GM06990 (cell line): ENCODE measurements at regions not wholly inside any gene's neighbourhood (a gene's known extent, or its start where the extent isn't known, plus 50 kb on each side); places are given as distances from the start of the nearest gene placed in this dataset.

Source experiments
- DNase-seq: peaks from one replicate; pipeline ENCODE4 v3.0.0-alpha.2; 2011; ENCODE audit not compliant: insufficient read length; ENCODE audit errors: extremely low read depth
- H3K27me3 ChIP-seq: replicated peaks from 2 replicates; pipeline ENCODE4 v1.6.0; 2011; ENCODE audit warnings: low read length; ENCODE audit not compliant: control insufficient read depth, insufficient read depth
- H3K36me3 ChIP-seq: 2 replicates; pipeline ENCODE4 v1.5.1; 2011; ENCODE audit warnings: low read length; ENCODE audit not compliant: control insufficient read depth, insufficient read depth
- H3K4me3 ChIP-seq: replicated peaks from 2 replicates; pipeline ENCODE4 v1.5.1; 2011; ENCODE audit warnings: low read depth, mild to moderate bottlenecking, control low read depth, low read length
- TF ChIP-seq, protein P1 (sequence below): IDR thresholded peaks from 2 replicates; pipeline ENCODE4 v1.5.1; 2011; ENCODE audit warnings: low read length, control low read depth, mild to moderate bottlenecking, inconsistent platforms; ENCODE audit not compliant: insufficient read depth, poor library complexity, severe bottlenecking

DNA sequence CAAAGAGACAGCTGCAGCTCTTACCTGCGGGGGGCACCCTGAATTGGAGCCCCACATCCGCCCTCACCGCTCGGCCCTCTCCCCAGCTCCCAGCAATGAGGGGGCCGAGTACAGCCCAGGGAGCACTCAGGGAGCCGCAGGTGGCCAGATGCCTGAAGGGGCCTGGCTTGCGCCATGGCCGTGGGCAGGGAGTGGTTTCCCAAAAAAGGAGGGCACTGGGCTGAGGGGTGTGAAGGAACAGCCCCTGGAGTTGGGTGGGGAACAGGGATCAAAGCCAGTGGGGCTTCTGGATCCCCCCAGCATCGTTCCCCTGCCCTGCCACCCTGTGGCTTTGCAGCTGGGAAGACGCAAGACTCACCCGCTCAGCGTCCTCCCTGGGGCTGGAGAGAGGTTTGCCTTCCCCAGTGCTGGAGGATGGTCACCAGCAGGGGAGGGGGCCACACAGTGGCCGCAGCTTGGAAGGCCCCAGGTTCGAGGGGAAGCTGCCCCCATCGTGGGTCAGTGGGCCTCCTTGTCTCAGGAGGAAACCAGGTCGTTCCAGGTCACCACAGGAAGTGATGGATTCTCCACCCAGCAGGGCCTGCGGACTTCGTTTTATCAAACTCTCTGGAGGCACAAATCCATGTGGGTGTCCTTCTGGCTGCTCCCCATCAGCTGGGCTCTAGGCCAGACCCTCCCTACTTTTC, 68.2 kb upstream of the HPCAL1 start:
- Histone ChIP-seq H3K27me3 (no peaks in the 10 kb centered on the region; the same call in 1 of the 2 replicates), H3K4me3 (no peak overlapping the region), H3K36me3 (no peaks in the 10 kb centered on the region)
- DNase-seq: no peak
- TF ChIP-seq, protein P1, sequence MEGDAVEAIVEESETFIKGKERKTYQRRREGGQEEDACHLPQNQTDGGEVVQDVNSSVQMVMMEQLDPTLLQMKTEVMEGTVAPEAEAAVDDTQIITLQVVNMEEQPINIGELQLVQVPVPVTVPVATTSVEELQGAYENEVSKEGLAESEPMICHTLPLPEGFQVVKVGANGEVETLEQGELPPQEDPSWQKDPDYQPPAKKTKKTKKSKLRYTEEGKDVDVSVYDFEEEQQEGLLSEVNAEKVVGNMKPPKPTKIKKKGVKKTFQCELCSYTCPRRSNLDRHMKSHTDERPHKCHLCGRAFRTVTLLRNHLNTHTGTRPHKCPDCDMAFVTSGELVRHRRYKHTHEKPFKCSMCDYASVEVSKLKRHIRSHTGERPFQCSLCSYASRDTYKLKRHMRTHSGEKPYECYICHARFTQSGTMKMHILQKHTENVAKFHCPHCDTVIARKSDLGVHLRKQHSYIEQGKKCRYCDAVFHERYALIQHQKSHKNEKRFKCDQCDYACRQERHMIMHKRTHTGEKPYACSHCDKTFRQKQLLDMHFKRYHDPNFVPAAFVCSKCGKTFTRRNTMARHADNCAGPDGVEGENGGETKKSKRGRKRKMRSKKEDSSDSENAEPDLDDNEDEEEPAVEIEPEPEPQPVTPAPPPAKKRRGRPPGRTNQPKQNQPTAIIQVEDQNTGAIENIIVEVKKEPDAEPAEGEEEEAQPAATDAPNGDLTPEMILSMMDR: no peak

DNA sequence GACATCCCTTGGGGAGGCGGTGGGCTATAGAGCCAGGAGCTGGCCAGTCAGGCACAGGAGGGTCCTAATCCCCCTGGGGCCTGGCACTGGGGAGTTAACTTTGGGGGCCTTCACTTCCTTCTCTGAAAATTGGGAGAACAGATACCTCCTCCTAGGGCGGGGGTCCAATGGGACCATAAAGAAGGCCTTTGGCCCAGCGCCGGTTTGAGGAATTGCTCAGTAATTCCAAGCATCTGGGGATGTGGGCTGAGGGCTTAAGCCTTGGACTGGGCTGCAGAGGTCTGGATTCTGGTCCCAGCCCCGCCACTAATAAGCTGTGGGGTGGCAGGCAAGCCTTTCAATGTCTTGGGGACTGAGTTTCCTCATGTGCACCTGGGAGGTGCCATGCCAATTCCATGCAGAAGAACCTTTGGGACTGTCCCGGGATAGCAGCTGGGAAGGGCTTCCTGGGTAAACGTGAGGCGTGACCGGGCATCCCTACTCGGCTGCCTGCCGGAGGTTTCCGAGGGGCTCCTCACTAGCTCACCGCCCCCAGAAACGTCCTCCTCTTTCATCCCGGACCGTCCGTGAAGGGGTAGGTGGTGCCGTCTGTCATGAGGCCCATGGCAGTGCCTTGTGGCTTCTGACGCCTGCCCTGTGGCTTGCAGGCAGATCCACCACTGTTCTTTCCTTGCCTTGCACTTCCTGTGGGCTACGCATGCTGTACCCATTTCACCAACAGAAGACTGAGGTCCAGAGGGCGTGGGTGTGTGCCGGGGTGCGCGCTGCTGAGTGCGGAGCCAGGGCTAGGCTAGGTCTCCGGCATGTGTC, 67.4 kb upstream of the HPCAL1 start:
- DNase-seq: no peak
- H3K4me3 ChIP-seq: no peak overlapping the region
- TF ChIP-seq, protein P1: no peak
- H3K36me3 ChIP-seq: no peaks in the 10 kb centered on the region
- no peaks in the 10 kb centered on the region; the same call in 1 of the 2 replicates for H3K27me3 ChIP-seq

DNA sequence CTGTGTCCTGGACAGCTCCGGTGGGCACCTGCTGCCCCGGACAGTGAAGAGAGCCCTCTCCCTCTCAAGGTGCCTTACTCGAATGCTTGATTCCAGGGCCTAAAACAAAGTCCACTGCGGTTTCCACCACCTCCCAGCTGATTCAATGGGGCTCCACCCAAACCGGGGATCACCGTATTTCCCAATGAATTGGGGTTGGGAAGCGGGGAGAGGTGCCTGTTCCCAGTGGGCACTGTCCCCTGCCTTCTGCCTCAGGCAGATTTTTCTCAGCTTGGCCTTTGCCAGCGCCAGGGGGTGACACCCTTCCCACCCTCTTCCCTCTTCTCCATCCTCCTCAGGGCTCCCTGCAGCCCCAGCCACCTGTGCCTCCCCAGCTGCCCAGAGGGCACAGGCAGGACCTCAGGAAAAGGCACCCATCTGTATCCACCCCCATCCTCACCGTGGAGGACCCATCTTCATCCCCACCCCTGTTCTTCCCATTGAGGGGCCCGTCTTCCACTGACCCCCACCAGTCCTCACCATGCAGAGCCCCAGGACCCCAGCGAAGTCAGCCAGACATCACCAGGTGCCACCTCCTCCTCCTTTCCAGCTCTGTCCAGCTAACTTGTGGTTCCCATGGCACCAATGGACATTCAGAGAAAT, 66.7 kb upstream of the HPCAL1 start:
- H3K27me3 ChIP-seq: no peaks in the 10 kb centered on the region; the same call in 1 of the 2 replicates
- H3K4me3 ChIP-seq: no peak overlapping the region
- no peak for DNase-seq
- TF ChIP-seq, protein P1: no peak
- H3K36me3 ChIP-seq: no peaks in the 10 kb centered on the region

DNA sequence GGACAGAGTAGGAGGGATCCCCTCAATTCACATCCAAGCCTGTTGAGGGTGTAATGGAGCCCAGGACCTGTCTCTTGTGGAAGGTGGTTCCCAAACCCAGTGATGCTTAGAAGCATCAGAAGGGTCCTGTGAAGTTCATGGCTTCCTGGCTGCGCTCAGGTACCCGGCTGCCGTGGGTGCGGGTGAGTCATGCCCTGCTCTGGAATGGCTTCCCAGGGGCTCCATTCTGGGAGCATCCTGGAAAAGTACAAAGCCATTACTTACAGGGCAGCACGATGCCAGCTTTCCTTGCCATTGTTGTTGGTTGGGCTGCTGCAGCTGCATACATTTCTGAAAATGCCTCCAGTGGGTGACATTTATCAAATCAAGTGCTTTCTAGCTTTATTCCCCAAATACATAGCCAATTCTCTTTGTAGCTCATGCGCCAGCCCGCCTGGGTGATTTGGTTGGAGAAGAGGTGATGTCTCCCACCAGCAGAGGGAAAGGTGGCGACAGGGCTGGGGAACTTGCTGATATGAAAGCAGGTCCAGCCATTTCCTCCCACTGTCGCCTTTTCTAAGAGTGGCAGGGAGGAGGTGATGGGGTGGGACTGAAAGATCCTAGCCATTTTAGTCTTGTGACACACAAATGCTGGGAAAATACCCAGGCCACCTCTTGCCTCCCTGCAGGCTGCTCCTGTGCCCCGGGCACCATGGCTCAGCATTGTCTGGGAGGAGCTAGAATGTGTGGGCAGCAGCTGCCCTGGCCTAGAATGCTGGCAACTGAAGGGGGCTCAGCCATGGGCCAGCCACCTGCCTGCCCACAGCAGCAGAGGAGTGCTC, 65.9 kb upstream of the HPCAL1 start:
- TF ChIP-seq, protein P1: no peak
- Histone ChIP-seq H3K27me3 (no peaks in the 10 kb centered on the region; the same call in 1 of the 2 replicates), H3K36me3 (no peaks in the 10 kb centered on the region), H3K4me3 (no peak overlapping the region)
- no peak for DNase-seq
